HAP-1 (cell line): ENCODE measurements at regions not wholly inside any gene's neighbourhood (a gene's known extent, or its start where the extent isn't known, plus 50 kb on each side); places are given as distances from the start of the nearest gene placed in this dataset.
"Not testable (repeated sequence)": the region's sequence is repeated elsewhere in the genome, so short reads cannot be mapped to it uniquely, and the experiment has no call there.

Experiments
- DNase-seq, 2 experiments: peaks; one replicate each; pipeline ENCODE4 v3.0.0-alpha.2; 2016 to 2020; ENCODE audit warnings: low spot score in 2 of 2
- H3K27me3 ChIP-seq: fragments of 250-450 bp; sonication (Bioruptor Pico); 2 replicates; pipeline ENCODE4 v1.5.1; 2020; ENCODE audit warnings: low read depth, mild to moderate bottlenecking, moderate library complexity
- H3K36me3 ChIP-seq: fragments of 250-450 bp; sonication (Bioruptor Pico); replicated peaks from 2 replicates; pipeline ENCODE4 v1.5.1; 2020; ENCODE audit warnings: mild to moderate bottlenecking
- H3K4me1 ChIP-seq: fragments of 250-450 bp; sonication (Bioruptor Pico); 2 replicates; pipeline ENCODE4 v1.5.1; 2020; ENCODE audit warnings: mild to moderate bottlenecking
- H3K4me3 ChIP-seq: fragments of 250-450 bp; sonication (Bioruptor Pico); 2 replicates; pipeline ENCODE4 v1.5.1; 2020; ENCODE audit warnings: mild to moderate bottlenecking, moderate library complexity
- H3K9me3 ChIP-seq: fragments of 250-450 bp; sonication (Bioruptor Pico); 2 replicates; pipeline ENCODE4 v1.5.1; 2020; ENCODE audit warnings: mild to moderate bottlenecking, moderate library complexity
- in situ Hi-C: fragments of 300-500 bp; cut with MboI; formaldehyde crosslinking; loops from 3 replicates; pipeline ENCODE4 v1.14.3; 2020; ENCODE audit warnings: low sequenced_read_pairs, inconsistent platforms, mixed read lengths

GRCh38 chr7:52328328-52328727 is 707.1 kb upstream of the POM121L12 start:
- in situ Hi-C loops: not testable (repeated sequence)

GRCh38 chr7:52325237-52325636 is 710.2 kb upstream of the POM121L12 start:
- Histone ChIP-seq H3K27me3 (no peaks in the 10 kb centered on the region), H3K9me3 (0 out of 2 replicates have a peak, but pooled peaks cover 3% of the 10 kb centered on the region), H3K4me3 (no peak overlapping the region), H3K36me3 (no peaks in the 10 kb centered on the region), H3K4me1 (no peaks in the 10 kb centered on the region)
- in situ Hi-C loops: no loop called here
- no peak for DNase-seq

More at GRCh38 chr7:52328328-52328727, 707.1 kb upstream of the POM121L12 start:
- not testable (repeated sequence) for H3K27me3 ChIP-seq, H3K4me1 ChIP-seq, H3K9me3 ChIP-seq, H3K36me3 ChIP-seq, H3K4me3 ChIP-seq
- peak in 1 of 2 experiments; percentile 54 for DNase-seq

GRCh38 chr7:52323202-52323746 is 712.2 kb upstream of the POM121L12 start:
- Histone ChIP-seq H3K4me1 (no peaks in the 10 kb centered on the region), H3K4me3 (no peak overlapping the region), H3K9me3 (0 out of 2 replicates have a peak, but pooled peaks cover 3% of the 10 kb centered on the region), H3K27me3 (no peaks in the 10 kb centered on the region), H3K36me3 (no peaks in the 10 kb centered on the region)
- in situ Hi-C loops: no loop called here
- DNase-seq: no peak

- Histone ChIP-seq H3K36me3 (no peaks in the 10 kb centered on the region), H3K9me3 (0 out of 2 replicates have a peak, but pooled peaks cover 3% of the 10 kb centered on the region), H3K27me3 (no peaks in the 10 kb centered on the region), H3K4me1 (no peaks in the 10 kb centered on the region), H3K4me3 (no peak overlapping the region)
- in situ Hi-C loops: no loop called here
- no peak for DNase-seq
Measured at GRCh38 chr7:52320610-52321009, 714.8 kb upstream of the POM121L12 start.

GRCh38 chr7:52317921-52318320 is 717.5 kb upstream of the POM121L12 start:
- in situ Hi-C loops: no loop called here
- Histone ChIP-seq H3K36me3 (no peaks in the 10 kb centered on the region), H3K4me1 (no peaks in the 10 kb centered on the region), H3K27me3 (no peaks in the 10 kb centered on the region), H3K9me3 (0 out of 2 replicates have a peak, but pooled peaks cover 3% of the 10 kb centered on the region), H3K4me3 (no peak overlapping the region)
- DNase-seq: no peak

GRCh38 chr7:52311886-52312285 is 723.5 kb upstream of the POM121L12 start:
- Histone ChIP-seq H3K4me1 (no peaks in the 10 kb centered on the region), H3K36me3 (no peaks in the 10 kb centered on the region), H3K4me3 (no peak overlapping the region), H3K27me3 (no peaks in the 10 kb centered on the region), H3K9me3 (no peaks in the 10 kb centered on the region)
- no peak for DNase-seq
- in situ Hi-C loops: no loop called here

GRCh38 chr7:52309631-52310030 is 725.8 kb upstream of the POM121L12 start:
- no peaks in the 10 kb centered on the region for H3K4me1 ChIP-seq
- no peak for DNase-seq
- in situ Hi-C loops: no loop called here
- no peak overlapping the region for H3K4me3 ChIP-seq
- H3K36me3 ChIP-seq: no peaks in the 10 kb centered on the region
- H3K9me3 ChIP-seq: no peaks in the 10 kb centered on the region
- no peaks in the 10 kb centered on the region for H3K27me3 ChIP-seq

GRCh38 chr7:52302765-52303520 is 732.5 kb upstream of the POM121L12 start:
- Histone ChIP-seq H3K27me3 (no peaks in the 10 kb centered on the region), H3K36me3 (no peaks in the 10 kb centered on the region), H3K9me3 (no peaks in the 10 kb centered on the region), H3K4me3 (no peak overlapping the region), H3K4me1 (no peaks in the 10 kb centered on the region)
- in situ Hi-C loops: no loop called here
- DNase-seq: no peak

- Histone ChIP-seq H3K4me3 (no peak overlapping the region), H3K27me3 (no peaks in the 10 kb centered on the region), H3K36me3 (no peaks in the 10 kb centered on the region), H3K9me3 (no peaks in the 10 kb centered on the region), H3K4me1 (no peaks in the 10 kb centered on the region)
- in situ Hi-C loops: no loop called here
- no peak for DNase-seq
Measured at GRCh38 chr7:52297128-52297527, 738.3 kb upstream of the POM121L12 start.

GRCh38 chr7:52294942-52295341 is 740.5 kb upstream of the POM121L12 start:
- Histone ChIP-seq H3K9me3 (no peaks in the 10 kb centered on the region), H3K27me3 (no peaks in the 10 kb centered on the region), H3K4me3 (no peak overlapping the region), H3K4me1 (no peaks in the 10 kb centered on the region), H3K36me3 (no peaks in the 10 kb centered on the region)
- in situ Hi-C loops: no loop called here
- DNase-seq: no peak

GRCh38 chr7:52289247-52289646 is 746.2 kb upstream of the POM121L12 start:
- Histone ChIP-seq H3K36me3 (no peaks in the 10 kb centered on the region), H3K4me3 (no peak overlapping the region), H3K27me3 (no peaks in the 10 kb centered on the region), H3K9me3 (no peaks in the 10 kb centered on the region), H3K4me1 (no peaks in the 10 kb centered on the region)
- in situ Hi-C loops: no loop called here
- DNase-seq: no peak

GRCh38 chr7:52287698-52288097 is 747.7 kb upstream of the POM121L12 start:
- Histone ChIP-seq H3K36me3 (no peaks in the 10 kb centered on the region), H3K4me3 (no peak overlapping the region), H3K9me3 (no peaks in the 10 kb centered on the region), H3K27me3 (no peaks in the 10 kb centered on the region), H3K4me1 (no peaks in the 10 kb centered on the region)
- in situ Hi-C loops: no loop called here
- no peak for DNase-seq

- no peaks in the 10 kb centered on the region for H3K4me1 ChIP-seq
- in situ Hi-C loops: no loop called here
- H3K27me3 ChIP-seq: no peaks in the 10 kb centered on the region
- H3K9me3 ChIP-seq: peaks cover 2% of the 10 kb centered on the region; the same call in 1 of the 2 replicates
- no peaks in the 10 kb centered on the region for H3K36me3 ChIP-seq
- DNase-seq: no peak
- H3K4me3 ChIP-seq: no peak overlapping the region
Measured at GRCh38 chr7:52285689-52286088, 749.7 kb upstream of the POM121L12 start.

- no peaks in the 10 kb centered on the region for H3K4me1 ChIP-seq
- in situ Hi-C loops: no loop called here
- H3K4me3 ChIP-seq: no peak overlapping the region
- no peaks in the 10 kb centered on the region for H3K27me3 ChIP-seq
- peaks cover 2% of the 10 kb centered on the region; the same call in 1 of the 2 replicates for H3K9me3 ChIP-seq
- no peaks in the 10 kb centered on the region for H3K36me3 ChIP-seq
- no peak for DNase-seq
Measured at GRCh38 chr7:52283335-52283734, 752.1 kb upstream of the POM121L12 start.
